Smooth muscle cell (in vitro differentiated cells): ENCODE measurements at regions not wholly inside any gene's neighbourhood (a gene's known extent, or its start where the extent isn't known, plus 50 kb on each side); places are given as distances from the start of the nearest gene placed in this dataset.

Source experiments
- DNase-seq: peaks from one replicate; lab custom pipeline; 2025; ENCODE audit not compliant: unreplicated experiment; lab: John Stamatoyannopoulos, UW
- H2AFZ ChIP-seq: fragments of 200-600 bp; sonication (generic); 2 replicates; pipeline ENCODE4 v1.6.0; 2016; ENCODE audit warnings: antibody characterized with exemption, low read depth, mild to moderate bottlenecking
- H3F3A ChIP-seq: fragments of 200-600 bp; sonication (generic); 2 replicates; pipeline ENCODE4 v1.6.0; 2017; ENCODE audit warnings: antibody characterized with exemption, low read depth
- H3K27ac ChIP-seq: fragments of 200-600 bp; sonication (generic); 2 replicates; pipeline ENCODE4 v1.5.1; 2016; ENCODE audit warnings: low read depth, mild to moderate bottlenecking
- H3K27me3 ChIP-seq: fragments of 200-600 bp; sonication (generic); 2 replicates; pipeline ENCODE4 v1.6.1; 2016; ENCODE audit warnings: low read depth, mild to moderate bottlenecking
- H3K36me3 ChIP-seq: fragments of 200-600 bp; sonication (generic); 2 replicates; pipeline ENCODE4 v1.5.1; 2016; ENCODE audit warnings: low read depth
- H3K4me1 ChIP-seq: fragments of 200-600 bp; sonication (generic); 2 replicates; pipeline ENCODE4 v1.5.1; 2016; ENCODE audit warnings: low read depth
- H3K4me2 ChIP-seq: fragments of 200-600 bp; sonication (generic); 2 replicates; pipeline ENCODE4 v1.6.0; 2016; ENCODE audit warnings: mild to moderate bottlenecking
- H3K4me3 ChIP-seq: fragments of 200-600 bp; sonication (generic); 2 replicates; pipeline ENCODE4 v1.5.1; 2016; ENCODE audit warnings: mild to moderate bottlenecking
- H3K79me2 ChIP-seq: fragments of 200-600 bp; sonication (generic); 2 replicates; pipeline ENCODE4 v1.6.0; 2016; ENCODE audit warnings: low read depth, mild to moderate bottlenecking
- H3K9ac ChIP-seq: fragments of 200-600 bp; sonication (generic); 2 replicates; pipeline ENCODE4 v1.6.0; 2016; ENCODE audit warnings: low read depth
- H3K9me3 ChIP-seq: fragments of 200-600 bp; sonication (generic); replicated peaks from 2 replicates; pipeline ENCODE4 v1.5.1; 2016; ENCODE audit warnings: low read depth
- H4K20me1 ChIP-seq: fragments of 200-600 bp; sonication (generic); 2 replicates; pipeline ENCODE4 v1.6.0; 2016; ENCODE audit warnings: low read depth
- WGBS: methylation state at CpG from one replicate; pipeline ENCODE4 v1.1.7; 2016; ENCODE audit warnings: low lambda C conversion rate; 5-methylcytosine and 5-hydroxymethylcytosine counted together
- TF ChIP-seq, protein P1 (sequence below): fragments of 200-600 bp; sonication (generic); IDR thresholded peaks from 2 replicates; pipeline ENCODE4 v1.5.1; 2017; ENCODE audit warnings: borderline replicate concordance, mild to moderate bottlenecking, antibody characterized with exemption; ENCODE audit not compliant: insufficient read depth, poor library complexity, severe bottlenecking

DNA sequence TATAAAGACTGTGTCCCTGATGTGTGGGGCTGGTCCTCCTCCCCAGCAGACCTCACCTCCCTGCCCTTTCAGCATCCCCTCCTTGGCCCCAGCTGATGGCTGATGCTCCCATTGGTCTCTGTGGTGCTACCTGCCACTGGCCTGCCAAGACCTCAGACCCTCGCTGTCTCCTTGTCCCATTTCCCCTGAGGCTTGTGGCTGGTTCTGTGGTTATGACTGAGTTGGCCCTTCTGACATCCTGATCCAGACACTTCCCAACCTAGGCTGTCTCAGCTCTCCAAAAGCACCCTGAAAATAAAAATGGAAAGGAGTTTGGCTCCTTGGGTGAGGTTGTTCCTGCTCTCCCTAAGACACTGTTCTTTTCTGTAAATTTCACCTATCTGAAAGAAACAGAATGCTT, 214.2 kb downstream of the RPS24 start:
- Histone ChIP-seq H3K4me2 (no peak overlapping the region), H2AFZ (no peak overlapping the region), H3K9me3 (no peaks in the 10 kb centered on the region), H3K79me2 (no peaks in the 10 kb centered on the region), H3K9ac (no peak overlapping the region), H3K36me3 (no peaks in the 10 kb centered on the region), H3F3A (no peaks in the 10 kb centered on the region), H4K20me1 (no peaks in the 10 kb centered on the region), H3K27me3 (no peaks in the 10 kb centered on the region), H3K4me1 (peaks cover 4% of the 10 kb centered on the region), H3K27ac (no peak overlapping the region), H3K4me3 (no peak overlapping the region)
- TF ChIP-seq, protein P1, sequence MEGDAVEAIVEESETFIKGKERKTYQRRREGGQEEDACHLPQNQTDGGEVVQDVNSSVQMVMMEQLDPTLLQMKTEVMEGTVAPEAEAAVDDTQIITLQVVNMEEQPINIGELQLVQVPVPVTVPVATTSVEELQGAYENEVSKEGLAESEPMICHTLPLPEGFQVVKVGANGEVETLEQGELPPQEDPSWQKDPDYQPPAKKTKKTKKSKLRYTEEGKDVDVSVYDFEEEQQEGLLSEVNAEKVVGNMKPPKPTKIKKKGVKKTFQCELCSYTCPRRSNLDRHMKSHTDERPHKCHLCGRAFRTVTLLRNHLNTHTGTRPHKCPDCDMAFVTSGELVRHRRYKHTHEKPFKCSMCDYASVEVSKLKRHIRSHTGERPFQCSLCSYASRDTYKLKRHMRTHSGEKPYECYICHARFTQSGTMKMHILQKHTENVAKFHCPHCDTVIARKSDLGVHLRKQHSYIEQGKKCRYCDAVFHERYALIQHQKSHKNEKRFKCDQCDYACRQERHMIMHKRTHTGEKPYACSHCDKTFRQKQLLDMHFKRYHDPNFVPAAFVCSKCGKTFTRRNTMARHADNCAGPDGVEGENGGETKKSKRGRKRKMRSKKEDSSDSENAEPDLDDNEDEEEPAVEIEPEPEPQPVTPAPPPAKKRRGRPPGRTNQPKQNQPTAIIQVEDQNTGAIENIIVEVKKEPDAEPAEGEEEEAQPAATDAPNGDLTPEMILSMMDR = no peak
- 96% methylated on average over 1 of the region's 1 CpG for WGBS
- DNase-seq = no peak

DNA sequence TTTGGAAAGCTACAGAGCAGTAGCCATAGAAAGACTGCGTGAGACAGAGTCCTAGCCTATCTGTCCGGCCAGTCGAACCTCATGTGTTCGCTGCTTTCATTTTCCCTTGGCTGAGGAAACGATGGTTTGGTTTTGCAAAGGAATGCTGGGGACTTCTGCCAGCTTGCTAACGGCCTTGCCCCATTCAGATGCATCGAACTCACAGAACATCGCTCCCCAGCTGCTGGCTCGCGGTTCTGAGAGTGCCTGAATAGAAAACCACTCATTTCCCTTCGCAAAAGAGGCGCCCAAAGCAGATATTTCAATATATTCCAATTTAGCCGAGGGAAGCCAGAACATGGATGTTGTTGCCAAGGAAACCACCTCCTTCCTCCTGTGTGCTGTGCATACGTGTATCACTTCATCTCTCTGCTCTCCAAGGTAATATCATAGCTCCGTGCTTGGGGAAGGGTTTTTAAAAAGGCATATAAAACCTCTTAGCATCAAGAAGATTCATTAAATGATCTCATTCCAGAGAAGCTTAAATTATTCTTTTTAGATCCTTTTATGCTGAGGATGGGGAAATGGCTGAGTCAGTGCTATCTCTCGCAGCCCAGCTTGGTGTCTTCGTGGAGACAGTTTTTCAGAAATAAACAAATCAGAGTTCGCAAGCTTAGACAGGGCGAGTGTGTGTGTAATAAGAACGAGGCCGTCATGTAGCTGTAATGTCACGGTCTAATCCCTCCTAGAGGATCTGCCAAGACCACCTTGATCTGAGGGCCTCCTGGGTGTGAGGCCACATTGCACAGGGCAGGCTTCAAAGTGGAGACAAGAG, 215.2 kb downstream of the RPS24 start:
- no peak for DNase-seq
- 66% methylated on average over 22 of the region's 22 CpGs for WGBS
- Histone ChIP-seq H3K79me2 (no peaks in the 10 kb centered on the region), H3K27me3 (no peaks in the 10 kb centered on the region), H3K4me1 (peaks cover 4% of the 10 kb centered on the region), H3K9ac (no peak overlapping the region), H3F3A (no peaks in the 10 kb centered on the region), H3K4me2 (no peak overlapping the region), H3K36me3 (no peaks in the 10 kb centered on the region), H2AFZ (no peak overlapping the region), H3K4me3 (no peak overlapping the region), H3K27ac (no peak overlapping the region), H3K9me3 (no peaks in the 10 kb centered on the region), H4K20me1 (no peaks in the 10 kb centered on the region)
- TF ChIP-seq, protein P1 = no peak

GRCh38 chr10:78249690-78250089, 216.0 kb downstream of the RPS24 start:
- H3K4me2 ChIP-seq = no peak overlapping the region
- 91% methylated on average over 3 of the region's 3 CpGs for WGBS
- no peaks in the 10 kb centered on the region for H3F3A ChIP-seq
- no peaks in the 10 kb centered on the region for H3K27me3 ChIP-seq
- H4K20me1 ChIP-seq = no peaks in the 10 kb centered on the region
- peaks cover 4% of the 10 kb centered on the region for H3K4me1 ChIP-seq
- DNase-seq = no peak
- H3K9ac ChIP-seq = no peak overlapping the region
- TF ChIP-seq, protein P1 = no peak
- no peak overlapping the region for H2AFZ ChIP-seq
- H3K4me3 ChIP-seq = no peak overlapping the region
- no peaks in the 10 kb centered on the region for H3K79me2 ChIP-seq
- H3K27ac ChIP-seq = no peak overlapping the region
- H3K36me3 ChIP-seq = no peaks in the 10 kb centered on the region
- no peaks in the 10 kb centered on the region for H3K9me3 ChIP-seq

GRCh38 chr10:78250313-78251015, 216.8 kb downstream of the RPS24 start:
- Histone ChIP-seq H3K36me3 (no peaks in the 10 kb centered on the region), H3K79me2 (no peaks in the 10 kb centered on the region), H3K27me3 (no peaks in the 10 kb centered on the region), H3K9me3 (no peaks in the 10 kb centered on the region), H3K9ac (no peak overlapping the region), H4K20me1 (no peaks in the 10 kb centered on the region), H3K4me3 (no peak overlapping the region), H2AFZ (no peak overlapping the region), H3K27ac (no peak overlapping the region), H3K4me2 (no peak overlapping the region), H3K4me1 (peaks cover 4% of the 10 kb centered on the region), H3F3A (peaks cover 7% of the 10 kb centered on the region)
- DNase-seq = no peak
- TF ChIP-seq, protein P1 = no peak
- whole genome bisulfite sequencing = 98% methylated on average over 8 of the region's 8 CpGs
